Progenitor cell of endocrine pancreas (in vitro differentiated cells): ENCODE measurements at regions not wholly inside any gene's neighbourhood (a gene's known extent, or its start where the extent isn't known, plus 50 kb on each side); places are given as distances from the start of the nearest gene placed in this dataset.
A peak's percentile ranks its signal among the peaks of the same experiment; 100 is the strongest.

Experiments
- DNase-seq: peaks from one replicate; pipeline ENCODE4 v3.0.0; 2021; ENCODE audit warnings: low spot score; ENCODE audit not compliant: unreplicated experiment
- H3K27ac Mint-ChIP-seq: 2 replicates; pipeline ENCODE4 v1.8.0; 2021; ENCODE audit warnings: mild to moderate bottlenecking, moderate library complexity, mixed read lengths
- H3K27me3 Mint-ChIP-seq: 2 replicates; pipeline ENCODE4 v1.8.0; 2021; ENCODE audit warnings: mixed read lengths
- H3K36me3 Mint-ChIP-seq: 2 replicates; pipeline ENCODE4 v1.8.0; 2022; ENCODE audit warnings: mixed read lengths; ENCODE audit not compliant: insufficient read depth
- H3K4me1 Mint-ChIP-seq: 2 replicates; pipeline ENCODE4 v1.8.0; 2021; ENCODE audit warnings: low read depth, mixed read lengths
- H3K4me3 Mint-ChIP-seq: 2 replicates; pipeline ENCODE4 v1.8.0; 2021; ENCODE audit warnings: low read depth, mild to moderate bottlenecking, moderate library complexity, mixed read lengths
- H3K9me3 Mint-ChIP-seq: 2 replicates; pipeline ENCODE4 v1.8.0; 2021; ENCODE audit warnings: low read depth, mixed read lengths
- TF ChIP-seq, protein P1 (sequence below): fragments of 200-600 bp; sonication (generic); IDR thresholded peaks from one replicate; pipeline ENCODE4 v1.5.0; 2021; ENCODE audit warnings: antibody characterized with exemption, mild to moderate bottlenecking; ENCODE audit not compliant: unreplicated experiment

DNA sequence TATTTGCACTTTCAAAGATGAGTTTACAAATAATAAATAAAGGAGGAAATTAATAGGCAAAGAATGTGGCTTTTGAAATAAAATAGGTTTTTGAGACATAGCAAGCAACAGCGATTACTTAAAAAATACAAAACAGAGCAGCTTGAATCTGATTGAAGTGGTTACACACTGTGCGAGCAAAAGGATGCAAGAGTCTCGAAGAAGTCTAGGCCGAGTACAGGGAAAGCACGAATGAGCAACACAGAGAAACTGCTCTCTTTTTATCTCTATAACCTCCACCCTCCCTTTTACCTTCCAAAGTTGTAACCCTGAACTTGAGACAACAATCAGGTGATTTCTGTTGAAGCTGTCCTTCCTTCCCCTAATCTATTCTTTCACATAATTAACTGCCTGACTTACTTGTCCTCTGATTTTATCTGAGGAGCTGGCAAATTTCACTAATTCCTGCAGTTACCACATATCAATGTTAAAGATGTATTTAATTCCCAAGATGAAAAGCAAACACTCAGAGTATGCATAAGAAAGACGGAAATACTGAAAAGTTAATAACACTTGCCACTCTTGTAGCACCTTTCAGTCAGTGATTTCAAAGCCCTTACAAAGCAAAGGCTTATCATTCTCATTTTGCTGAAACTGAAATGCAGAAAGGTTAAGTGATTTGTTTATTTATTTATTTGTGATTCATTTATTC, 1030.1 kb downstream of the ADGRL2 start:
- H3K27me3 Mint-ChIP-seq: peaks cover 3% of the 10 kb centered on the region
- H3K4me1 Mint-ChIP-seq: peaks cover 4% of the 10 kb centered on the region
- TF ChIP-seq, protein P1, sequence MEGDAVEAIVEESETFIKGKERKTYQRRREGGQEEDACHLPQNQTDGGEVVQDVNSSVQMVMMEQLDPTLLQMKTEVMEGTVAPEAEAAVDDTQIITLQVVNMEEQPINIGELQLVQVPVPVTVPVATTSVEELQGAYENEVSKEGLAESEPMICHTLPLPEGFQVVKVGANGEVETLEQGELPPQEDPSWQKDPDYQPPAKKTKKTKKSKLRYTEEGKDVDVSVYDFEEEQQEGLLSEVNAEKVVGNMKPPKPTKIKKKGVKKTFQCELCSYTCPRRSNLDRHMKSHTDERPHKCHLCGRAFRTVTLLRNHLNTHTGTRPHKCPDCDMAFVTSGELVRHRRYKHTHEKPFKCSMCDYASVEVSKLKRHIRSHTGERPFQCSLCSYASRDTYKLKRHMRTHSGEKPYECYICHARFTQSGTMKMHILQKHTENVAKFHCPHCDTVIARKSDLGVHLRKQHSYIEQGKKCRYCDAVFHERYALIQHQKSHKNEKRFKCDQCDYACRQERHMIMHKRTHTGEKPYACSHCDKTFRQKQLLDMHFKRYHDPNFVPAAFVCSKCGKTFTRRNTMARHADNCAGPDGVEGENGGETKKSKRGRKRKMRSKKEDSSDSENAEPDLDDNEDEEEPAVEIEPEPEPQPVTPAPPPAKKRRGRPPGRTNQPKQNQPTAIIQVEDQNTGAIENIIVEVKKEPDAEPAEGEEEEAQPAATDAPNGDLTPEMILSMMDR: no peak
- H3K36me3 Mint-ChIP-seq: no peaks in the 10 kb centered on the region
- no peak for DNase-seq
- H3K9me3 Mint-ChIP-seq: no peaks in the 10 kb centered on the region
- no peak overlapping the region for H3K27ac Mint-ChIP-seq
- H3K4me3 Mint-ChIP-seq: no peak overlapping the region

DNA sequence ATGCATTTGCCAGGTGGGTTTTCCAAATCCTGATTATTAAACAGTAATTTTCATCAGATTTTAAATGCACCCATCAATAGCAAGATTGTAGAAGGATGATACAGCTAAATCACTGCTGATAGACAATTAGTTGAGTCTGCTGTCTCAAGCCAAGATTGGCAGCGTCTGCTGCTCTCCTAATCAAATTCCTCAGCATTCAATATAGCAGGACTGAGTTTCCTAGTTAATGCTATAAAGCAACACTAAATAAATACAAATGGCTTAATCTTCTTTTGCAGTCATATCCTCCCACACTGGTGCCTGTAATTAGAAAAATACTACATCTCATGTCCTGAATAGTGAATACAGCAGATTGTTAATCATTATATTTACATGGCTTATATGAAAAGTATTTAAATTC, 1028.8 kb downstream of the ADGRL2 start:
- Mint-ChIP-seq H3K27ac (no peak overlapping the region), H3K36me3 (no peaks in the 10 kb centered on the region), H3K4me1 (peaks cover 6% of the 10 kb centered on the region), H3K27me3 (peaks cover 3% of the 10 kb centered on the region), H3K4me3 (no peak overlapping the region), H3K9me3 (no peaks in the 10 kb centered on the region)
- TF ChIP-seq, protein P1: no peak
- DNase-seq: no peak

DNA sequence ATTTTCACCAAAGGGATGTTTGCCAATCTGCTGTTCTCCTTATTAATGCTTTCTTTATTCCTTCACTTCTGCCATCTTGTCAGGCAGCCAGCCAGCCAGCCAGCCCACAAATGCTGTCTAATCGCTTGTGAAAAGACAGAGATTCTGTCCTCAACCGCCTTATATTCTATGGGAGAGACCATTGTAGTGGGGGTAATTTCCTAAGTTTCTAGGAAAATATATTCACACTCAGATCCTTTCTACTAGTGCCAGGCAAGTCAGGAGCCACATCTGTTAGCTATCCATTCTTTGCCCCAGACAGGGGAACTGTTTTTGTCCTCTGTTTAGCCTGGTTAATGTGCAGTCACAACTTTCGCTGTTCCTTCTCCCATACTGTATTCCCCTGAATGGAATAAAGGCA, 1023.1 kb downstream of the ADGRL2 start:
- Mint-ChIP-seq H3K36me3 (no peaks in the 10 kb centered on the region), H3K9me3 (no peaks in the 10 kb centered on the region), H3K27me3 (no peaks in the 10 kb centered on the region), H3K4me1 (peaks cover 10% of the 10 kb centered on the region), H3K27ac (peak overlapping the region; percentile 14), H3K4me3 (no peak overlapping the region)
- DNase-seq: no peak
- TF ChIP-seq, protein P1: no peak

DNA sequence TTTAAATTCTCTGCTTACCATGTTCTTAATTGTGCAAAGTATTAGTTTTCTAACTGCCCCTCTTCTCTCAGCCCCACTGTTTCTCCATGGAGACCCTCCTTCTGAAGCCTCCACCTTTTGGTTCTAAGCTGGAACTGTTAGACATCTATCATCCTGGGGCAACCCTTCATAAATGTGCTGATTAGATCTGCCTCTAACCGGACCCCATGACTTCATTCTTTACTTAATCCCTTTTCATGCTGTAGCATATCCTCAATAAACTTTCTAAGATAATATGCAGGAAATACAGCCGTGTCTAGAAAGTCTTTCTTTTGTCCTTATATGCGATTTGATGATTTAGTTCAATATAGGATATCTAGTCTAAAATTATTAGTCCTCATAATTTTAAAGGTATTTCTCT, 1020.1 kb downstream of the ADGRL2 start:
- TF ChIP-seq, protein P1: no peak
- no peaks in the 10 kb centered on the region for H3K27me3 Mint-ChIP-seq
- no peak for DNase-seq
- no peak overlapping the region for H3K4me3 Mint-ChIP-seq
- H3K27ac Mint-ChIP-seq: no peak overlapping the region
- H3K36me3 Mint-ChIP-seq: no peaks in the 10 kb centered on the region
- H3K9me3 Mint-ChIP-seq: peaks cover 6% of the 10 kb centered on the region
- peaks cover 10% of the 10 kb centered on the region for H3K4me1 Mint-ChIP-seq

DNA sequence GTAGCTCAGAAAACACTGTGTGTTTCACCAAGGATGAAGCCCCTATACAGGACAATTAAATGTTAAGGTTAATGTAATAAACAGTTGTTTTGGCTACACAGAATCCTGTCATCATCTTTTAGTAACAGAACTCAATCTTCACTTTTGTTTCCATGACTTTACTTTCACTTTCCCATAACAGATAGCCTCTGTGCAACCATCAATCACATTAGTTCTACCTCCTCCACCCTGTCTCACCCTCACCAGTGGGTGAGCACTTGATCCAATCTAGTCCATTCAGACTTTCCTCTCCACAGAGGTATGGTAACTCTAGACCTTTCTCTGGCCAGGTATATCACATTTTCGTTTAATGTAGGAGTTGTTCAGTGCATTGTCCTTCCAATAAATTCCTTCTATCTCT, 1018.5 kb downstream of the ADGRL2 start:
- H3K9me3 Mint-ChIP-seq: peaks cover 6% of the 10 kb centered on the region
- H3K4me3 Mint-ChIP-seq: no peak overlapping the region
- H3K27me3 Mint-ChIP-seq: no peaks in the 10 kb centered on the region

More for the DNA sequence above, 1018.5 kb downstream of the ADGRL2 start:
- no peak for DNase-seq
- peaks cover 5% of the 10 kb centered on the region for H3K4me1 Mint-ChIP-seq
- no peaks in the 10 kb centered on the region for H3K36me3 Mint-ChIP-seq
- TF ChIP-seq, protein P1: no peak
- no peak overlapping the region for H3K27ac Mint-ChIP-seq
